ENCODE measurements at regions not wholly inside any gene's neighbourhood (a gene's known extent, or its start where the extent isn't known, plus 50 kb on each side); places are given as distances from the start of the nearest gene placed in this dataset.

DNA sequence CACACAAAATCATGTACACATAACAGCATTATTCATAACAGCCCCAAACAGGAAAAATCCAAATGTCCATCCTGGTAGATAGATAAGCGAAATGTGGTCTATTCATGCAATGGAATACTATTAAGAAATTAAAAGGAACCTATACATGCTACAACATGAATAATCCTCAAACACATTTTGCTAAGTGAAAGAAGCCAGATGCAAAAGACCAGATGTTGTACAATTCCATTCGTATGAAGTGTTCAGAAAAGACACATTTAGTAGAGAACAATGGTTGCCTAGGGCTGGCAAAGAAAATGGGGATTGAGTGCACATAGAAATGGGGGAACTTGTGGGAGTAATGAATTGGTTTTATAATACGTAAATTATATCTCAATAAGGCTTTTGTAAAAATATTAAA lies 182.3 kb downstream of the EBLN2 start:
- WGBS, 2 experiments (ENCODE audit: extremely low coverage in 1 of 2, insufficient coverage in 1 of 2, insufficient read length in 1 of 2, insufficient replicate concordance in 2 of 2, low coverage in 1 of 2, low lambda C conversion rate in 2 of 2, missing lambda C conversion rate in 1 of 2), result 90% methylated on average over 3 of the region's 3 CpGs; no CpG with 5 or more reads in 1 of the 2 experiments
- no peaks in the 10 kb centered on the region for H3K27me3 ChIP-seq (replicated peaks in 1 of 4; ENCODE audit: control insufficient read depth in 3 of 4, extremely low read depth in 1 of 4, insufficient read depth in 3 of 4, low read length in 3 of 4)

More for the DNA sequence above, 182.3 kb downstream of the EBLN2 start:
- H2BK20ac ChIP-seq (ENCODE audit: low read length), result no peak overlapping the region
- H3K79me1 ChIP-seq (ENCODE audit: low read depth, low read length), result no peaks in the 10 kb centered on the region
- H2BK15ac ChIP-seq (ENCODE audit: low read length), result no peak overlapping the region
- no peak overlapping the region for H3K56ac ChIP-seq (replicated peaks; ENCODE audit: insufficient read length, low read depth, low read length)
- TF ChIP-seq SIRT6 (IDR thresholded peaks at IDR 0.05; ENCODE audit: low read length) (no peak), GTF2F1 (IDR thresholded peaks at IDR 0.05; ENCODE audit: borderline replicate concordance, low read depth, low read length) (no peak), YY1 (IDR thresholded peaks at IDR 0.05; ENCODE audit: low read depth, low read length) (no peak), EGR1 (IDR thresholded peaks at IDR 0.05; ENCODE audit: borderline replicate concordance, low read depth, low read length) (no peak), SRF (IDR thresholded peaks at IDR 0.05; ENCODE audit: low read depth, low read length) (no peak), CHD1 (IDR thresholded peaks at IDR 0.05; ENCODE audit: low read depth, low read length) (no peak)
- H4K8ac ChIP-seq (ENCODE audit: extremely low read depth, insufficient read depth, low read length), result no peak overlapping the region
- no peaks in the 10 kb centered on the region for H3K79me2 ChIP-seq (ENCODE audit: control insufficient read depth in 1 of 2, insufficient read depth in 2 of 2, low read length in 2 of 2)
- POLR2A ChIA-PET (ENCODE audit: partially characterized antibody), result no interaction called here
- H3K9ac ChIP-seq (replicated peaks in 1 of 4; ENCODE audit: extremely low read depth in 1 of 4, low read depth in 3 of 4, low read length in 3 of 4), result no peak overlapping the region
- H3K4me1 ChIP-seq (replicated peaks in 1 of 4; ENCODE audit: control insufficient read depth in 3 of 4, insufficient read depth in 4 of 4, low read length in 3 of 4), result no peaks in the 10 kb centered on the region
- H3K23me2 ChIP-seq (ENCODE audit: low read depth, low read length), result no peaks in the 10 kb centered on the region; the same call in 1 of the 2 replicates
- no peak overlapping the region for H3K4me2 ChIP-seq (ENCODE audit: insufficient read depth in 1 of 2, low read depth in 2 of 2, low read length in 2 of 2)
- no peak overlapping the region for H3K18ac ChIP-seq (ENCODE audit: extremely low read depth, low read length)
- no peak overlapping the region for H4K91ac ChIP-seq (replicated peaks; ENCODE audit: insufficient read length, low read length)
- H3K36me3 ChIP-seq (ENCODE audit: control insufficient read depth in 2 of 4, insufficient read depth in 4 of 4, low read length in 3 of 4), result no peaks in the 10 kb centered on the region
- CTCF ChIA-PET (ENCODE audit: partially characterized antibody), result interaction anchor here (1.5 kb wide), 1 partner anchor 31 kb away, joined by 3 read pairs; no protein-coding TSS in a partner anchor
- H4K5ac ChIP-seq (ENCODE audit: insufficient read length, low read depth, low read length), result no peak overlapping the region
- H2BK120ac ChIP-seq (replicated peaks; ENCODE audit: low read depth, low read length), result no peak overlapping the region
- no peaks in the 10 kb centered on the region for H3K9me3 ChIP-seq (ENCODE audit: insufficient read depth in 2 of 2, low read depth in 1 of 2, low read length in 1 of 2)
- no peak overlapping the region for H2AFZ ChIP-seq (ENCODE audit: low read length)
- no peak overlapping the region for H3K23ac ChIP-seq (ENCODE audit: insufficient read length)
- no peak overlapping the region for H3K27ac ChIP-seq (ENCODE audit: low read depth, low read length)
- no peak overlapping the region for H3K4me3 ChIP-seq (ENCODE audit: extremely low read depth in 1 of 4, insufficient read depth in 2 of 4, low read depth in 3 of 4, low read length in 4 of 4)
- no peak overlapping the region for H2BK5ac ChIP-seq (ENCODE audit: low read depth, low read length)
- no peak overlapping the region for H2BK12ac ChIP-seq (ENCODE audit: low read depth, low read length)
- no peak overlapping the region for H3K4ac ChIP-seq (replicated peaks; ENCODE audit: insufficient read length, low read depth, low read length)
- H2AK5ac ChIP-seq (ENCODE audit: low read depth, low read length), result no peak overlapping the region
- H3K14ac ChIP-seq (ENCODE audit: insufficient read length), result no peak overlapping the region
- no peaks in the 10 kb centered on the region for H4K20me1 ChIP-seq (replicated peaks in 1 of 2; ENCODE audit: control insufficient read depth in 1 of 2, insufficient read depth in 2 of 2, low read length in 2 of 2)
- no peak for DNase-seq (ENCODE audit: low read depth in 1 of 2, low spot score in 2 of 2)
- FAIRE-seq, result no peak
